Neuronal stem cell (in vitro differentiated cells): ENCODE measurements at regions not wholly inside any gene's neighbourhood (a gene's known extent, or its start where the extent isn't known, plus 50 kb on each side); places are given as distances from the start of the nearest gene placed in this dataset.

Experiments
- DNase-seq: peaks from one replicate; pipeline ENCODE4 v3.0.0-alpha.2; 2013; ENCODE audit warnings: low spot score
- H2AFZ ChIP-seq: one replicate; pipeline ENCODE4 v1.6.1; 2013; ENCODE audit warnings: mild to moderate bottlenecking, low read length, inconsistent platforms
- H2AK5ac ChIP-seq: 2 replicates; pipeline ENCODE4 v1.6.1; 2013; ENCODE audit warnings: low read depth, mild to moderate bottlenecking, inconsistent platforms, low read length, moderate library complexity, mixed read lengths
- H2BK120ac ChIP-seq: 2 replicates; pipeline ENCODE4 v1.6.1; 2013; ENCODE audit warnings: low read depth, mild to moderate bottlenecking, inconsistent platforms, low read length, moderate library complexity, mixed read lengths
- H2BK12ac ChIP-seq: one replicate; pipeline ENCODE4 v1.6.1; 2013; ENCODE audit warnings: low read length, inconsistent platforms
- H2BK15ac ChIP-seq: 2 replicates; pipeline ENCODE4 v1.6.1; 2013; ENCODE audit warnings: mild to moderate bottlenecking, low read length, inconsistent platforms, mixed read lengths
- H2BK5ac ChIP-seq: one replicate; pipeline ENCODE4 v1.6.1; 2013; ENCODE audit warnings: inconsistent platforms, mild to moderate bottlenecking, low read length, moderate library complexity
- H3K14ac ChIP-seq: one replicate; pipeline ENCODE4 v1.6.1; 2013; ENCODE audit warnings: low read length, inconsistent platforms
- H3K18ac ChIP-seq: 2 replicates; pipeline ENCODE4 v1.6.1; 2013; ENCODE audit warnings: low read length, inconsistent platforms
- H3K23ac ChIP-seq: 2 replicates; pipeline ENCODE4 v1.6.1; 2013; ENCODE audit warnings: low read depth, mild to moderate bottlenecking, mixed read lengths, low read length, inconsistent platforms; ENCODE audit not compliant: poor library complexity
- H3K27ac ChIP-seq: replicated peaks from 3 replicates; pipeline ENCODE4 v1.5.1; 2013; ENCODE audit warnings: low read length, inconsistent platforms
- H3K27me3 ChIP-seq, 3 experiments: 2 replicates each; pipeline ENCODE4 v1.6.1; 2013; ENCODE audit warnings: low read length in 3 of 3, mild to moderate bottlenecking in 2 of 3, inconsistent platforms in 1 of 3, low read depth in 1 of 3, mixed read lengths in 1 of 3, moderate library complexity in 1 of 3; ENCODE audit not compliant: control insufficient read depth in 3 of 3, insufficient read depth in 3 of 3
- H3K36me3 ChIP-seq, 2 donors: replicated peaks in 1 of 2; 2 replicates each; pipeline ENCODE4 v1.6.1; 2013; ENCODE audit warnings: low read length in 2 of 2; ENCODE audit not compliant: control insufficient read depth in 2 of 2, insufficient read depth in 2 of 2
- H3K4ac ChIP-seq: 2 replicates; pipeline ENCODE4 v1.6.1; 2013; ENCODE audit warnings: inconsistent platforms, mild to moderate bottlenecking, low read length, moderate library complexity
- H3K4me1 ChIP-seq, 2 donors: 1 replicate in 1 of 2; 2 replicates in 1 of 2; pipeline ENCODE4 v1.6.1; 2013; ENCODE audit warnings: low read length in 2 of 2, low read depth in 1 of 2; ENCODE audit not compliant: control insufficient read depth in 2 of 2, insufficient read depth in 1 of 2
- H3K4me2 ChIP-seq: one replicate; pipeline ENCODE4 v1.6.1; 2013; ENCODE audit warnings: mild to moderate bottlenecking, low read length, inconsistent platforms; ENCODE audit not compliant: insufficient read depth, poor library complexity, severe bottlenecking
- H3K4me3 ChIP-seq, 2 donors: 2 replicates each; pipeline ENCODE4 v1.5.1; 2013; ENCODE audit warnings: low read length in 2 of 2, mild to moderate bottlenecking in 2 of 2, inconsistent platforms in 1 of 2, moderate library complexity in 1 of 2
- H3K79me1 ChIP-seq: one replicate; pipeline ENCODE4 v1.6.1; 2013; ENCODE audit warnings: low read depth, mild to moderate bottlenecking, inconsistent platforms, low read length, moderate library complexity
- H3K9ac ChIP-seq: one replicate; pipeline ENCODE4 v1.6.1; 2013; ENCODE audit warnings: mild to moderate bottlenecking, low read depth, low read length, inconsistent platforms; ENCODE audit not compliant: poor library complexity
- H3K9me3 ChIP-seq, 2 donors: replicated peaks in 1 of 2; 2 replicates each; pipeline versions ENCODE3 to v1.6.1; 2013; ENCODE audit warnings: low read length in 2 of 2, mild to moderate bottlenecking in 2 of 2, inconsistent platforms in 1 of 2, low read depth in 1 of 2, mixed read lengths in 1 of 2, moderate library complexity in 1 of 2; ENCODE audit not compliant: control insufficient read depth in 2 of 2, insufficient read depth in 1 of 2
- H4K8ac ChIP-seq: one replicate; pipeline ENCODE4 v1.6.1; 2013; ENCODE audit warnings: low read depth, mild to moderate bottlenecking, inconsistent platforms, low read length, moderate library complexity
- H4K91ac ChIP-seq: one replicate; pipeline ENCODE4 v1.6.1; 2013; ENCODE audit warnings: low read length, low read depth, mild to moderate bottlenecking, inconsistent platforms; ENCODE audit not compliant: poor library complexity
- whole genome bisulfite sequencing, 2 donors: extraction: QIAGEN DNeasy Blood & Tissue Kit; methylation state at CpG; one replicate each; pipeline ENCODE4 v1.1.7; 2013; ENCODE audit warnings: missing lambda C conversion rate in 2 of 2, mixed read lengths in 1 of 2; ENCODE audit not compliant: insufficient read length in 2 of 2, insufficient replicate concordance in 1 of 2; ENCODE audit errors: extremely low coverage in 2 of 2; 5-methylcytosine and 5-hydroxymethylcytosine counted together

DNA sequence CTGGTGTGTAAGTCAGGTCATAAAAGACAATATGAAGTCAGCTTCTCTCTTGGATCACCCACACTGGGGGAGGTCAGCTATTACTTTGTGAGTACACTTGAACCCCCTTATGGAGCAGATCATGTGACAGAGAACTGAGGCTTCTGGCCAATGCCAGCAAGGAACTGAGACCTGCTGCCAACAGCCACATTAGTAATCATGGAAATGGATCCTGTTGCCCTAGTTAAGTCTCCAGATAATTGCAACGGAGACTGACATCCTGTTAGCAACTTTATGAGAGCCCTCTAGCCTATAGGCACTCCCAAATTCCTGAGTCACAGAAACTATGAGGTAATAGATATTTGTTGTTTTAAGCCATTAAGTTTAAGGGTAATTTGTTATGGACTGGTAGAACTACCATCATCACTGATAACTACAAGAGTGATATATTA, 110.4 kb upstream of the GMNC start:
- Histone ChIP-seq H2AK5ac (no peak overlapping the region), H3K27me3 (no peaks in the 10 kb centered on the region), H2BK12ac (no peak overlapping the region), H3K27ac (no peak overlapping the region), H3K14ac (no peak overlapping the region), H4K8ac (no peak overlapping the region), H2BK5ac (no peak overlapping the region), H4K91ac (no peak overlapping the region), H2BK120ac (no peak overlapping the region), H2BK15ac (no peak overlapping the region), H3K9me3 (no peaks in the 10 kb centered on the region), H3K23ac (no peak overlapping the region), H3K4me2 (no peak overlapping the region), H3K4ac (no peak overlapping the region), H3K79me1 (no peaks in the 10 kb centered on the region), H3K4me3 (no peak overlapping the region), H3K4me1 (no peaks in the 10 kb centered on the region), H3K36me3 (no peaks in the 10 kb centered on the region), H3K18ac (no peak overlapping the region), H3K9ac (no peak overlapping the region), H2AFZ (no peak overlapping the region)
- WGBS, 2 donors, result no CpG with 5 or more reads among the region's 1 CpG
- no peak for DNase-seq

DNA sequence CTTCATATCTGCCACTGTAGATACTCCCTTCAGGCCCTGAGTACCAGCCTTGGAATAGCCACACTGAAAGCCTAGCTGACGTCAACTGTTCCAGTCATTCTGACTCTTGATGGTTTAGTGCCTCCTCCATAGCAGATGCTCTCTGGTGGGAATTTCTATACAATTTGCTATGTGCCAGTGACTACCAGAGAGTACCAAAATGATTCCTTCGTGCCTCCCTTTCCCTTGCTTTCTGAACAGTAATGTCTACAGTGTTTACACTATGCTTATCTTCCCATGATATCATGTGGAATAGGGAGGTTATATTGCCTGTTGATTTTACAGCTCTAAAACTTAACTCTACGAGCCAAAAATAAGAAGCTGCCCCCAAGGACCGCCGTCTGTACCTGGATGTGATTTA, 109.7 kb upstream of the GMNC start:
- Histone ChIP-seq H4K91ac (no peak overlapping the region), H3K14ac (no peak overlapping the region), H3K23ac (no peak overlapping the region), H3K27me3 (no peaks in the 10 kb centered on the region), H3K9ac (no peak overlapping the region), H2AK5ac (no peak overlapping the region), H3K27ac (no peak overlapping the region), H2AFZ (no peak overlapping the region), H4K8ac (no peak overlapping the region), H2BK5ac (no peak overlapping the region), H3K36me3 (no peaks in the 10 kb centered on the region), H2BK120ac (no peak overlapping the region), H3K4me2 (no peak overlapping the region), H3K9me3 (no peaks in the 10 kb centered on the region), H3K4me1 (no peaks in the 10 kb centered on the region), H2BK12ac (no peak overlapping the region), H2BK15ac (no peak overlapping the region), H3K18ac (no peak overlapping the region), H3K4ac (no peak overlapping the region), H3K79me1 (no peaks in the 10 kb centered on the region), H3K4me3 (no peak overlapping the region)
- no CpG with 5 or more reads among the region's 5 CpGs for WGBS, 2 donors
- no peak for DNase-seq

DNA sequence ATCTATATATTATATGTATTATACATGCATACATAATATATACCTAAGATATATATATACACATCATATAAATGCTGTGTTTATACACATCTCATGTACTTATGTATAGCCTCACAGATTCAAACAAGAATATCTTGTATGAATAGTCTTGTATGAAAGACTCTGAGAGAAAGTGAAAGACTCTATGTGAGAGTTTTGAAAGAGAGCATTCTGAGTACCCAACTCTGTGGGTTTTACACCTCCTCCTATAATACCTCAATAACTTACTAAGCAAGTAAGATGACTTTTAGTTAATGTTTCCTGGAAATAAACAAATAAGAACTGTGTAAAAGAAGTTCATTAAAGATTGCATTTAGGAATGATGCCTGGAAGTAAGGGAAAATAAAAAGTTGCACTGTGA, 108.1 kb upstream of the GMNC start:
- H3K36me3 ChIP-seq, result no peaks in the 10 kb centered on the region
- no peaks in the 10 kb centered on the region for H3K79me1 ChIP-seq
- no peak overlapping the region for H3K9ac ChIP-seq
- no peaks in the 10 kb centered on the region for H3K4me1 ChIP-seq
- no peak overlapping the region for H3K14ac ChIP-seq
- no peak overlapping the region for H2AFZ ChIP-seq
- H3K23ac ChIP-seq, result no peak overlapping the region
- no peak overlapping the region for H4K91ac ChIP-seq
- H3K18ac ChIP-seq, result no peak overlapping the region
- H2BK15ac ChIP-seq, result no peak overlapping the region
- H2BK120ac ChIP-seq, result no peak overlapping the region
- no peak for DNase-seq
- no peak overlapping the region for H3K27ac ChIP-seq
- H3K9me3 ChIP-seq, result no peaks in the 10 kb centered on the region
- H2AK5ac ChIP-seq, result no peak overlapping the region
- H3K4me3 ChIP-seq, result no peak overlapping the region
- no peak overlapping the region for H3K4me2 ChIP-seq
- no peak overlapping the region for H2BK12ac ChIP-seq
- no peak overlapping the region for H2BK5ac ChIP-seq
- H4K8ac ChIP-seq, result no peak overlapping the region
- no peak overlapping the region for H3K4ac ChIP-seq
- H3K27me3 ChIP-seq, result no peaks in the 10 kb centered on the region

DNA sequence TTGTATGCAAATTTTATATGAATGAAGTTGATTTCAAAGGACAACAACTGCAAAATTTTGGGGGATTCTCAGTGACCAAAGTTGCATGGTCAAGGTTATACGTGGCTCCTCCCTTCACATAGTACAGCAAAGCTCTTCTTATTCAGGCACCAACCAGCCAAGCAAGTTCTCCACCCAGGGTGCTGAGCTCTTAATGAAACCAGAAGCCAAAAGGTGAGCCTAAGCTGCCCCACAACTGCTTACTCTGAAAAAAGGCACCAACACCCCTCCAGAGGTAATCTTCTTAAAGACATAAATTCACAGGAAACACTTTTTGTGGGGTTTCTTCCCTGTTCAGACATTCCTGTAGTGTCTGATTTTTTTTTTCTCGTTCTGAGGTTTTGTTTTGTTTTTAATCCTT, 106.1 kb upstream of the GMNC start:
- Histone ChIP-seq H3K18ac (no peak overlapping the region), H3K4ac (no peak overlapping the region), H4K8ac (no peak overlapping the region), H2BK5ac (no peak overlapping the region), H3K36me3 (no peaks in the 10 kb centered on the region), H2BK120ac (no peak overlapping the region), H2AFZ (no peak overlapping the region), H3K4me1 (no peaks in the 10 kb centered on the region), H2AK5ac (no peak overlapping the region), H3K9me3 (no peaks in the 10 kb centered on the region), H3K27ac (no peak overlapping the region), H4K91ac (no peak overlapping the region), H3K23ac (no peak overlapping the region), H3K14ac (no peak overlapping the region), H3K4me2 (no peak overlapping the region), H3K4me3 (no peak overlapping the region), H3K79me1 (no peaks in the 10 kb centered on the region), H2BK12ac (no peak overlapping the region), H3K27me3 (no peaks in the 10 kb centered on the region), H2BK15ac (no peak overlapping the region), H3K9ac (no peak overlapping the region)
- DNase-seq, result no peak
- WGBS, 2 donors, result no CpG with 5 or more reads among the region's 2 CpGs
